GM12878 (cell line): ENCODE measurements at regions not wholly inside any gene's neighbourhood (a gene's known extent, or its start where the extent isn't known, plus 50 kb on each side); places are given as distances from the start of the nearest gene placed in this dataset.

Experiments
- CBX3 ChIP-seq: fragments of 200-600 bp; sonication (generic); IDR thresholded peaks from 2 replicates; pipeline ENCODE4 v1.6.1; 2016; ENCODE audit warnings: low read depth, borderline replicate concordance
- ETV6 ChIP-seq, 2 experiments: fragments of 450-650 bp in 1 of 2; IDR thresholded peaks in 1 of 2; conservative IDR thresholded peaks in 1 of 2; 2 replicates each; pipeline ENCODE4 v1.6.1; 2014; ENCODE audit warnings: antibody characterized with exemption in 1 of 2, borderline replicate concordance in 1 of 2, low read depth in 1 of 2, mild to moderate bottlenecking in 1 of 2, moderate library complexity in 1 of 2
- EZH2 ChIP-seq: IDR thresholded peaks from 2 replicates; pipeline ENCODE4 v1.6.1; 2012; ENCODE audit warnings: low read depth, mild to moderate bottlenecking, control low read depth, inconsistent platforms, low read length, borderline replicate concordance; ENCODE audit not compliant: control insufficient read depth
- HDAC2 ChIP-seq: fragments of 200-600 bp; sonication (generic); IDR thresholded peaks from 2 replicates; pipeline ENCODE4 v1.6.1; 2017
- POLR2A ChIP-seq: IDR thresholded peaks from 2 replicates; pipeline ENCODE4 v1.6.1; 2011; ENCODE audit warnings: low read depth, mild to moderate bottlenecking, low read length
- POU2F2 ChIP-seq: IDR thresholded peaks from 3 replicates; pipeline ENCODE4 v1.6.1; 2011; ENCODE audit warnings: low read depth, mild to moderate bottlenecking, low read length, borderline replicate concordance
- SIX5 ChIP-seq: IDR thresholded peaks from 2 replicates; pipeline ENCODE4 v1.6.1; 2011; ENCODE audit warnings: mild to moderate bottlenecking, low read depth, low read length, moderate library complexity; ENCODE audit not compliant: severe bottlenecking
- TF ChIP-seq, protein P1 (sequence below), 3 experiments: IDR thresholded peaks in 2 of 3; conservative IDR thresholded peaks in 1 of 3; 2 replicates each; pipeline ENCODE4 v1.5.1; 2011; ENCODE audit warnings: low read depth in 3 of 3, low read length in 3 of 3, mild to moderate bottlenecking in 3 of 3, control low read depth in 2 of 3, moderate library complexity in 2 of 3, inconsistent platforms in 1 of 3, mixed read lengths in 1 of 3; ENCODE audit not compliant: control insufficient read depth in 2 of 3, insufficient read depth in 1 of 3; ENCODE audit errors: extremely low read depth in 1 of 3
- TF ChIP-seq, protein P2 (sequence below): fragments of 450-650 bp; IDR thresholded peaks from 2 replicates; pipeline ENCODE4 v1.6.1; 2018; ENCODE audit warnings: borderline replicate concordance, mild to moderate bottlenecking; ENCODE audit not compliant: partially characterized antibody

GRCh38 chr22:47923011-47923427 is 1160.6 kb downstream of the TBC1D22A start:
- TF ChIP-seq, protein P1, sequence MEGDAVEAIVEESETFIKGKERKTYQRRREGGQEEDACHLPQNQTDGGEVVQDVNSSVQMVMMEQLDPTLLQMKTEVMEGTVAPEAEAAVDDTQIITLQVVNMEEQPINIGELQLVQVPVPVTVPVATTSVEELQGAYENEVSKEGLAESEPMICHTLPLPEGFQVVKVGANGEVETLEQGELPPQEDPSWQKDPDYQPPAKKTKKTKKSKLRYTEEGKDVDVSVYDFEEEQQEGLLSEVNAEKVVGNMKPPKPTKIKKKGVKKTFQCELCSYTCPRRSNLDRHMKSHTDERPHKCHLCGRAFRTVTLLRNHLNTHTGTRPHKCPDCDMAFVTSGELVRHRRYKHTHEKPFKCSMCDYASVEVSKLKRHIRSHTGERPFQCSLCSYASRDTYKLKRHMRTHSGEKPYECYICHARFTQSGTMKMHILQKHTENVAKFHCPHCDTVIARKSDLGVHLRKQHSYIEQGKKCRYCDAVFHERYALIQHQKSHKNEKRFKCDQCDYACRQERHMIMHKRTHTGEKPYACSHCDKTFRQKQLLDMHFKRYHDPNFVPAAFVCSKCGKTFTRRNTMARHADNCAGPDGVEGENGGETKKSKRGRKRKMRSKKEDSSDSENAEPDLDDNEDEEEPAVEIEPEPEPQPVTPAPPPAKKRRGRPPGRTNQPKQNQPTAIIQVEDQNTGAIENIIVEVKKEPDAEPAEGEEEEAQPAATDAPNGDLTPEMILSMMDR (IDR thresholded peaks at IDR 0.05 in 2 of 3, conservative IDR thresholded peaks at IDR 0.05 in 1 of 3; ENCODE audit: control insufficient read depth in 2 of 3, extremely low read depth in 1 of 3, insufficient read depth in 1 of 3, low read depth in 3 of 3, low read length in 3 of 3) = no peak
- TF ChIP-seq ETV6 (conservative IDR thresholded peaks at IDR 0.05 in 1 of 2, IDR thresholded peaks at IDR 0.05 in 1 of 2; ENCODE audit: borderline replicate concordance in 1 of 2, low read depth in 1 of 2) (no peak), POU2F2 (no peak), CBX3 (no peak), POLR2A (no peak), SIX5 (no peak), HDAC2 (no peak), EZH2 (no peak)
- TF ChIP-seq, protein P2, sequence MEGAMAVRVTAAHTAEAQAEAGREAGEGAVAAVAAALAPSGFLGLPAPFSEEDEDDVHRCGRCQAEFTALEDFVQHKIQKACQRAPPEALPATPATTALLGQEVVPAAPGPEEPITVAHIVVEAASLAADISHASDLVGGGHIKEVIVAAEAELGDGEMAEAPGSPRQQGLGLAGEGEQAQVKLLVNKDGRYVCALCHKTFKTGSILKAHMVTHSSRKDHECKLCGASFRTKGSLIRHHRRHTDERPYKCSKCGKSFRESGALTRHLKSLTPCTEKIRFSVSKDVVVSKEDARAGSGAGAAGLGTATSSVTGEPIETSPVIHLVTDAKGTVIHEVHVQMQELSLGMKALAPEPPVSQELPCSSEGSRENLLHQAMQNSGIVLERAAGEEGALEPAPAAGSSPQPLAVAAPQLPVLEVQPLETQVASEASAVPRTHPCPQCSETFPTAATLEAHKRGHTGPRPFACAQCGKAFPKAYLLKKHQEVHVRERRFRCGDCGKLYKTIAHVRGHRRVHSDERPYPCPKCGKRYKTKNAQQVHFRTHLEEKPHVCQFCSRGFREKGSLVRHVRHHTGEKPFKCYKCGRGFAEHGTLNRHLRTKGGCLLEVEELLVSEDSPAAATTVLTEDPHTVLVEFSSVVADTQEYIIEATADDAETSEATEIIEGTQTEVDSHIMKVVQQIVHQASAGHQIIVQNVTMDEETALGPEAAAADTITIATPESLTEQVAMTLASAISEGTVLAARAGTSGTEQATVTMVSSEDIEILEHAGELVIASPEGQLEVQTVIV = no peak
